Hepatocyte (in vitro differentiated cells): ENCODE measurements at regions not wholly inside any gene's neighbourhood (a gene's known extent, or its start where the extent isn't known, plus 50 kb on each side); places are given as distances from the start of the nearest gene placed in this dataset.

Experiments used
- DNase-seq: peaks from one replicate; pipeline ENCODE4 v3.0.0-alpha.2; 2016; ENCODE audit warnings: low spot score
- H2AFZ ChIP-seq: fragments of 200-600 bp; sonication (generic); 2 replicates; pipeline ENCODE4 v1.6.0; 2016; ENCODE audit warnings: antibody characterized with exemption, mild to moderate bottlenecking
- H3K27ac ChIP-seq: fragments of 200-600 bp; sonication (generic); 2 replicates; pipeline ENCODE4 v1.5.1; 2016; ENCODE audit warnings: mild to moderate bottlenecking
- H3K27me3 ChIP-seq: fragments of 200-600 bp; sonication (generic); 2 replicates; pipeline ENCODE4 v1.6.1; 2016
- H3K36me3 ChIP-seq: fragments of 200-600 bp; sonication (generic); replicated peaks from 2 replicates; pipeline ENCODE4 v1.5.1; 2016; ENCODE audit warnings: low read depth; ENCODE audit not compliant: insufficient read depth
- H3K4me1 ChIP-seq: fragments of 200-600 bp; sonication (generic); 2 replicates; pipeline ENCODE4 v1.5.1; 2016; ENCODE audit warnings: mild to moderate bottlenecking, moderate library complexity; ENCODE audit not compliant: insufficient read depth
- H3K4me2 ChIP-seq: fragments of 200-600 bp; sonication (generic); 2 replicates; pipeline ENCODE4 v1.6.0; 2016
- H3K4me3 ChIP-seq: fragments of 200-600 bp; sonication (generic); 2 replicates; pipeline ENCODE4 v1.5.1; 2016; ENCODE audit warnings: mild to moderate bottlenecking
- H3K79me2 ChIP-seq: fragments of 200-600 bp; sonication (generic); 2 replicates; pipeline ENCODE4 v1.6.0; 2017; ENCODE audit warnings: mild to moderate bottlenecking
- H3K9me2 ChIP-seq: fragments of 200-600 bp; sonication (generic); replicated peaks from 2 replicates; pipeline ENCODE4 v1.6.0; 2017; ENCODE audit warnings: mild to moderate bottlenecking; ENCODE audit not compliant: insufficient read depth
- H3K9me3 ChIP-seq: fragments of 200-600 bp; sonication (generic); 2 replicates; pipeline ENCODE4 v1.5.1; 2016; ENCODE audit warnings: low read depth, mild to moderate bottlenecking
- H4K20me1 ChIP-seq: fragments of 200-600 bp; sonication (generic); 2 replicates; pipeline ENCODE4 v1.6.0; 2016; ENCODE audit warnings: mild to moderate bottlenecking; ENCODE audit not compliant: insufficient read depth, poor library complexity, severe bottlenecking
- EZH2 ChIP-seq: fragments of 200-600 bp; sonication (generic); IDR thresholded peaks from 2 replicates; pipeline ENCODE4 v1.6.1; 2016; ENCODE audit warnings: antibody characterized with exemption, mild to moderate bottlenecking, borderline replicate concordance
- EZH2phosphoT487 ChIP-seq: fragments of 200-600 bp; sonication (generic); IDR thresholded peaks from one replicate; pipeline ENCODE4 v1.6.1; 2018; ENCODE audit warnings: antibody characterized with exemption, mild to moderate bottlenecking, low read depth, moderate library complexity; ENCODE audit not compliant: unreplicated experiment, severe bottlenecking
- WGBS: methylation state at CpG from one replicate; pipeline ENCODE4 v1.1.6; 2016; ENCODE audit warnings: low lambda C conversion rate; ENCODE audit errors: missing lambda C conversion rate; 5-methylcytosine and 5-hydroxymethylcytosine counted together
- TF ChIP-seq, protein P1 (sequence below): fragments of 200-600 bp; sonication (generic); IDR thresholded peaks from 2 replicates; pipeline ENCODE4 v1.5.1; 2016; ENCODE audit warnings: antibody characterized with exemption, mild to moderate bottlenecking; ENCODE audit not compliant: poor library complexity

GRCh38 chr4:54959651-54960116 is 165.7 kb downstream of the KDR start:
- 92% methylated on average over 3 of the region's 3 CpGs for WGBS
- Histone ChIP-seq H3K9me3 (no peaks in the 10 kb centered on the region), H3K27ac (no peak overlapping the region), H3K4me3 (no peak overlapping the region), H3K36me3 (no peaks in the 10 kb centered on the region), H2AFZ (no peak overlapping the region), H3K4me1 (no peaks in the 10 kb centered on the region), H3K9me2 (no peaks in the 10 kb centered on the region), H3K27me3 (peaks cover 4% of the 10 kb centered on the region), H4K20me1 (no peaks in the 10 kb centered on the region), H3K79me2 (no peaks in the 10 kb centered on the region), H3K4me2 (no peak overlapping the region)
- TF ChIP-seq EZH2 (no peak), EZH2phosphoT487 (no peak)
- TF ChIP-seq, protein P1, sequence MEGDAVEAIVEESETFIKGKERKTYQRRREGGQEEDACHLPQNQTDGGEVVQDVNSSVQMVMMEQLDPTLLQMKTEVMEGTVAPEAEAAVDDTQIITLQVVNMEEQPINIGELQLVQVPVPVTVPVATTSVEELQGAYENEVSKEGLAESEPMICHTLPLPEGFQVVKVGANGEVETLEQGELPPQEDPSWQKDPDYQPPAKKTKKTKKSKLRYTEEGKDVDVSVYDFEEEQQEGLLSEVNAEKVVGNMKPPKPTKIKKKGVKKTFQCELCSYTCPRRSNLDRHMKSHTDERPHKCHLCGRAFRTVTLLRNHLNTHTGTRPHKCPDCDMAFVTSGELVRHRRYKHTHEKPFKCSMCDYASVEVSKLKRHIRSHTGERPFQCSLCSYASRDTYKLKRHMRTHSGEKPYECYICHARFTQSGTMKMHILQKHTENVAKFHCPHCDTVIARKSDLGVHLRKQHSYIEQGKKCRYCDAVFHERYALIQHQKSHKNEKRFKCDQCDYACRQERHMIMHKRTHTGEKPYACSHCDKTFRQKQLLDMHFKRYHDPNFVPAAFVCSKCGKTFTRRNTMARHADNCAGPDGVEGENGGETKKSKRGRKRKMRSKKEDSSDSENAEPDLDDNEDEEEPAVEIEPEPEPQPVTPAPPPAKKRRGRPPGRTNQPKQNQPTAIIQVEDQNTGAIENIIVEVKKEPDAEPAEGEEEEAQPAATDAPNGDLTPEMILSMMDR = no peak
- no peak for DNase-seq

- H3K79me2 ChIP-seq = no peaks in the 10 kb centered on the region
These were observed 166.3 kb downstream of the KDR start for GRCh38 chr4:54959131-54959530.

GRCh38 chr4:54958236-54958635 is 167.2 kb downstream of the KDR start:
- Histone ChIP-seq H3K79me2 (no peaks in the 10 kb centered on the region), H3K27me3 (peaks cover 4% of the 10 kb centered on the region), H3K9me2 (no peaks in the 10 kb centered on the region), H3K36me3 (no peaks in the 10 kb centered on the region), H4K20me1 (no peaks in the 10 kb centered on the region), H3K4me1 (no peaks in the 10 kb centered on the region), H3K27ac (no peak overlapping the region), H3K9me3 (no peaks in the 10 kb centered on the region), H3K4me2 (no peak overlapping the region), H2AFZ (no peak overlapping the region), H3K4me3 (no peak overlapping the region)
- no peak for DNase-seq
- TF ChIP-seq, protein P1 = no peak
- TF ChIP-seq EZH2 (no peak), EZH2phosphoT487 (no peak)
- WGBS = 84% methylated on average over 6 of the region's 6 CpGs

More at GRCh38 chr4:54959131-54959530, 166.3 kb downstream of the KDR start:
- Histone ChIP-seq H3K4me3 (no peak overlapping the region), H3K36me3 (no peaks in the 10 kb centered on the region), H2AFZ (no peak overlapping the region), H4K20me1 (no peaks in the 10 kb centered on the region), H3K27me3 (peaks cover 4% of the 10 kb centered on the region), H3K4me2 (no peak overlapping the region), H3K27ac (no peak overlapping the region), H3K9me3 (no peaks in the 10 kb centered on the region), H3K4me1 (no peaks in the 10 kb centered on the region), H3K9me2 (no peaks in the 10 kb centered on the region)
- WGBS = 96% methylated on average over 1 of the region's 1 CpG
- DNase-seq = no peak
- TF ChIP-seq, protein P1 = no peak
- no peak for TF ChIP-seq EZH2
- TF ChIP-seq EZH2phosphoT487 = no peak
